Stimulated activated CD4-positive, alpha-beta T cell treated with anti-CD3 and anti-CD28 coated beads, Interleukin-15, amount 100 ng/mL, for 1 hour (primary cell): ENCODE measurements at regions not wholly inside any gene's neighbourhood (a gene's known extent, or its start where the extent isn't known, plus 50 kb on each side); places are given as distances from the start of the nearest gene placed in this dataset.
"Not testable (repeated sequence)": the region's sequence is repeated elsewhere in the genome, so short reads cannot be mapped to it uniquely, and the experiment has no call there.

Experiments
- DNase-seq, 2 donors: peaks; one replicate each; pipeline ENCODE4 v3.0.0-alpha.2; 2020; ENCODE audit warnings: low read depth in 1 of 2, low spot score in 1 of 2

- DNase-seq = no peak
Observed at GRCh38 chr12:91636721-91637120, 454.1 kb upstream of the DCN start.

- DNase-seq = not testable (repeated sequence)
Observed at GRCh38 chr12:91634386-91634713, 451.7 kb upstream of the DCN start.

GRCh38 chr12:91633734-91634357 lies 451.2 kb upstream of the DCN start:
- DNase-seq = no peak

- no peak for DNase-seq
Observed at GRCh38 chr12:91633206-91633605, 450.6 kb upstream of the DCN start.

- no peak for DNase-seq
Observed at GRCh38 chr12:91632042-91632786, 449.6 kb upstream of the DCN start.

- no peak for DNase-seq
Observed at GRCh38 chr12:91630596-91631293, 448.1 kb upstream of the DCN start.

GRCh38 chr12:91630083-91630482 lies 447.5 kb upstream of the DCN start:
- DNase-seq = no peak

GRCh38 chr12:91629440-91629839 lies 446.8 kb upstream of the DCN start:
- DNase-seq = no peak

- no peak for DNase-seq
Observed at GRCh38 chr12:91628656-91629055, 446.0 kb upstream of the DCN start.

- DNase-seq = no peak
Observed at GRCh38 chr12:91627225-91627624, 444.6 kb upstream of the DCN start.

GRCh38 chr12:91622981-91623380 lies 440.4 kb upstream of the DCN start:
- no peak for DNase-seq

- no peak for DNase-seq
Observed at GRCh38 chr12:91622037-91622436, 439.4 kb upstream of the DCN start.

GRCh38 chr12:91620992-91621391 lies 438.4 kb upstream of the DCN start:
- no peak for DNase-seq

- DNase-seq = no peak
Observed at GRCh38 chr12:91620422-91620821, 437.8 kb upstream of the DCN start.

- DNase-seq = no peak
Observed at GRCh38 chr12:91618281-91618680, 435.7 kb upstream of the DCN start.

- DNase-seq = no peak
Observed at GRCh38 chr12:91617818-91618217, 435.2 kb upstream of the DCN start.

- no peak for DNase-seq
Observed at GRCh38 chr12:91616416-91616815, 433.8 kb upstream of the DCN start.

- DNase-seq = no peak
Observed at GRCh38 chr12:91613223-91613779, 430.7 kb upstream of the DCN start.

GRCh38 chr12:91610561-91610960 lies 427.9 kb upstream of the DCN start:
- DNase-seq = no peak

GRCh38 chr12:91609283-91609682 lies 426.7 kb upstream of the DCN start:
- no peak for DNase-seq

- DNase-seq = no peak
Observed at GRCh38 chr12:91608542-91608941, 425.9 kb upstream of the DCN start.
